Spleen (tissue), 7 donors: ENCODE measurements at regions not wholly inside any gene's neighbourhood (a gene's known extent, or its start where the extent isn't known, plus 50 kb on each side); places are given as distances from the start of the nearest gene placed in this dataset.

Experiments
- CTCF ChIP-seq, 11 experiments: fragments of 200-600 bp in 7 of 11; fragments of 450-650 bp in 4 of 11; sonication (generic) in 4 of 11; IDR thresholded peaks in 8 of 11; conservative IDR thresholded peaks in 3 of 11; 1 replicate in 7 of 11; 2 replicates in 4 of 11; pipeline versions ENCODE4 v1.4.0 to v1.8.0; 2016 to 2021; ENCODE audit warnings: antibody characterized with exemption in 11 of 11, inconsistent platforms in 4 of 11, mild to moderate bottlenecking in 1 of 11
- POLR2A ChIP-seq, 3 donors: fragments of 450-650 bp; IDR thresholded peaks; one replicate each; pipeline ENCODE4 v1.5.1; 2017; ENCODE audit warnings: antibody characterized with exemption in 3 of 3, mild to moderate bottlenecking in 1 of 3
- donor health status: DM: no; HTN: no; CAD: no; lungs with moderate emphysema.
- donor health status: DM: no; HTN: no; CAD: no.
- donor health status: DM: no; HTN: no; CAD: no.

DNA sequence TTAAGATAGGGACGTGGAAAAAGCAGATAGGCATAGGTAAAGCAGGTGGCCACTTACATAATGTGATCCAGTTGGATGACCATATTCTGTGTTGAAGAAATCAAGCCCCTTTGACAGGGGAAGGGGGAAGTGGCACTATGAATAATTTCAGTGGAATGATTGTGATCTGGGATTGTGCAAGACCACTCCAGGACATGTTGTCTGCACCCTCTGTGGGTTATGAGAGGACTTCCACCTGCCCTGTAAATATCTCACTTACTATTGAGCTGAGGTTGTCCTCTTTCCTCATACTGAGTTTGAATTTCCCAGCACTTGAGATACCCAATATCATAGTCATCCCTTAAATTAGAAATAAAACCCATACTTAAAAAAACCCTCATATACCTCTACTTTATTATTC lies 220.7 kb downstream of the IRS1 start:
- TF ChIP-seq CTCF (IDR thresholded peaks at IDR 0.05 in 8 of 11, conservative IDR thresholded peaks at IDR 0.05 in 3 of 11) = no peak
- TF ChIP-seq POLR2A (IDR thresholded peaks at IDR 0.05) = no peak
